ENCODE measurements at regions not wholly inside any gene's neighbourhood (a gene's known extent, or its start where the extent isn't known, plus 50 kb on each side); places are given as distances from the start of the nearest gene placed in this dataset.
"Not testable (repeated sequence)": the region's sequence is repeated elsewhere in the genome, so short reads cannot be mapped to it uniquely, and the experiment has no call there.

DNA sequence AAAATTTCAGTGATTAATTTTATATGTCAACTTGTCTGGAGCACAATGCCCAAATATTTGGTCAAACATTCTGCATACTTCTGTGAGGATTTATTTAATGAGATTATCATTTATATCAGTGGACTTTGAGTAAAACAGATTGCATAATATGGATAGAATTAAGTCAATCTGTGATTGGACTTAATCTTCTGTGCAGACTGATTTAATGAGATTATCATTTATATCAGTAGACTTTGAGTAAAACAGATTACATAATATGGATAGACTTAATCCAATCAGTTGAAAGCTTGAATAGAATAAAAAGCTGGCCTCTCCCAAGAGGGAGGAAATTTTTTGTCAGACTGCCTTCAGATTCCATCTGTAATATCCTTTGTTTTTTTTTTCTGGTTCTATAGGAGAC is 1413.2 kb downstream of the LRFN5 start:
- DNase-seq: no peak

- no peak for DNase-seq
Measured at GRCh38 chr14:43014338-43014737, 1407.7 kb downstream of the LRFN5 start.

GRCh38 chr14:43012817-43013216 is 1406.1 kb downstream of the LRFN5 start:
- no peak for DNase-seq

- DNase-seq: no peak
Measured at GRCh38 chr14:43005807-43006206, 1399.1 kb downstream of the LRFN5 start.

DNA sequence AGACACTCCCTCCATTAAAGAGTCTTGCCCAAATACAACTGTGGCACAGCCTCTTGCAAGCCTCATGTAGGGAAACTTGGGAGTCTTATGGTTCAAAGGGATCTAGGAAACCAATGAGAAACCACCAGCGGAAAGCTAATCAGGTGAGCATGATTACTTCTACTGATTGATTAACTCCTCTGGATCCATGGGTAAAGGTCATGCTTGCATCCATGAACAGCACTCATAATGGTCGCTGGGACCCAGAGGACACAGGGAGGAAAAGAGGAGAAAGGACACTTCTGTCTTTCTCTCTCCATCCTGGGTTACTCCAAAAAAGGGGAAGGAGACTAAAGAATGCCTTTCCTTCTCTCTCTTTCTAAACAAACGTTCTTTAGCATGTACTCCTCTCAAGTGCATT is 1397.2 kb downstream of the LRFN5 start:
- no peak for DNase-seq

DNA sequence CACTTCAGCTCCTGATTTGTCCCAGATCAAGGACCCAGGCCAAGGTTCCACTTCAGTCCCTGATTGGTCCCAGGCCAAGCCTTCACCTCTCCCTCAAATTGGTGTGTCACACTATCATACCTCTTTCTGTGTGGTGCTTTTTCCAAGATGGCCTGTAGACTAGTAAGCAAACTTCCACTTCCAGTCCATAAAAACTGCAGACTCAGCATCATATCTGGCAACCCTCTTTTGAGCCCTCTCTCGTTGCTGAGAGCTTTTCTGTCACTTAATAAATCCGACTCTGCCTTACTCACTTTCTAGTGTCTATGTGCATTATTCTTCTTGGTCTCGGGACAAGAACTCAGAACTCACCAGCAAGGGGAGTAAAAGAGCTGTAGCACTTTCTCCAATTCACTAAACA is 1395.1 kb downstream of the LRFN5 start:
- DNase-seq: no peak

- no peak for DNase-seq
Measured at GRCh38 chr14:42994051-42994736, 1387.5 kb downstream of the LRFN5 start.

- no peak for DNase-seq
Measured at GRCh38 chr14:42992930-42993329, 1386.3 kb downstream of the LRFN5 start.

DNA sequence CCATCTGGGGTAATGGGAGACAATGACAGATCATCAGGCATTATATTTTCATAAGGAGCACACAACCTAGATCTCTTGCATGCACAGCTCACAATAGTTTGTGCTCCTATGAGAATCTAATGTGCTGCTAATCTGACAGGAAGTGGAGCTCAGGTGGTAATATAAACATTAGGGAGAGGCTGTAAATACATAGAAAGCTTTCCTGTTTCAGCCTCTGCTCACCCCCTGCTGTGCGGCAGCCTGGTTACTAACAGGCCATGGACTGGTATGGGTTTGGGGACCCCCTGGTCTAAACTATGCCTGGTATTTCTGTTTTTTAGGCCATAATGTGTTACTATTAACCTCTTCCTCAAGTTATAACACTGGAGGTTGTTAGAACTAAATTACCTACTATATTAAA is 1373.7 kb downstream of the LRFN5 start:
- no peak for DNase-seq

- DNase-seq: not testable (repeated sequence)
Measured at GRCh38 chr14:42973171-42973570, 1366.5 kb downstream of the LRFN5 start.

DNA sequence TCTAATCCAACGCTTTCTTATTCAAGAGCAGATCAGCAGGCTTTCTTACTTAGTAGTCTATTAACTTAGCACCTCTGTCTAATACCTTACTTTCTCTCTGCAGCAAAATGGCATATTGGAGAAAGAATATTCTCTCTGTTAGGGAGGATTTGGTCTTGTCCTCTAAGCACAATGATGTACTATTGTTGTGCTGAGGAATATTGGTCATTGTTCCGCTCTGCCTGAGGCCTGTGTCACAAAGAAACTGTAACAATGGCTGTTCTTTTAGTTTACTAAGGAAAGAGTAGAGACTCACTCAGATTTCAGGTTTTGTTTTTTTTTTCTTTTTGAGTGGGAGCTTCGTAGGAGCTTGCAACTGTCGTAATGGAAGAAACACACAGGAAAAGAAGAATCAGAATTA is 1358.8 kb downstream of the LRFN5 start:
- no peak for DNase-seq

DNA sequence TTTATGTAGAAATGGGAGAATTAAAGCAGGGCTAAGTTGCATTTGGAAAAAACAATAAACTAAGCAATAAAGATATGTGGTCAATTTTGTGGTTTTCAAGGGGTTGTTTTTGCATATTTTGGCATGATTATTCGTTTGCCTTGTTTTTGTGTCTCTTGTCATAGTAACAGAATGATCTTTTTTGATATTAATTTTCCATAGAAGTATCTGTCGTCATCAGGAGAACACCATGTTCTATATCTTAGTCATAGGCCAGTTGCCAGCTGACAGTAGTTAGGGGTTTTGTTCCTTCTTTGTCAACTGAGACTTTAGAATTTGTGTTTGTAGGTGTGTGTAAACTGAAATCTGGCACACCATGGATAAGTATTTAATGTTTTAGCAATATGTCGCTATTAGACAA is 1354.8 kb downstream of the LRFN5 start:
- DNase-seq: no peak

- DNase-seq: no peak
Measured at GRCh38 chr14:42950363-42950762, 1343.7 kb downstream of the LRFN5 start.

DNA sequence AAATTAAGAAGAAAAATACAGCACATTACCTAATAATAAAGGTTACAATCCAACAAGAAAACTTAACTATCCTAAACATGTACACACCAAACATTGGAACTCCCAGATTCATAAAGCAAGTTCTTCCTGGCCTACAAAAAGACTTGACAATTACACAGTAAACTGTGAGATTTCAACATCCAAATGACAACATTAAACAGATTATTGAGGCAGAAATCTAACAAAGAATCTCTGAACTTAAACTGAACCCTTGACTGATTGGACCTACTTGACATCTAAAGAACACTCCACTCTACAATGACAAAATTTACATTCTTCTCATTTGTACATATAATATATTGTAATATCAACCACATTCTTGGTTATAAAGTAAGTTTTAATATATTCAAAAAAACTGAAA is 1341.3 kb downstream of the LRFN5 start:
- DNase-seq: no peak

DNA sequence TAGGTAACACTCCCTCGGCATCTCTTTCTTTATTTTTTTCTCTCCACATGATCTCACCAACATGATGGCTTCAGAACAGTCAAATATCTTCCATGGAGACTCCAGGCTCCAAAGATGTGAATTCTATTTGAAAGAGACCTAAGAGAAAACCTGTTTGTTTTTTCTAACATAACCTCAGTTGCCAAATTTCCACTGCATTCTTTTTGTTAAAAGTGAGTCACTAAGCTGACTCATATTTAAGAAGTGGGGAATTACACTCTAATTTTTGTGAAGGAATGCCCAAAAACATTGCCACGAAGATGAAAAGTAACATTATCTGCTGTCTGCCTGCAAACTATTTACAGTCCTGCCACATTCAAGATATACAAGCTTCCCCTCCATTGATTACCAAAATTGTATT is 1337.6 kb downstream of the LRFN5 start:
- no peak for DNase-seq

DNA sequence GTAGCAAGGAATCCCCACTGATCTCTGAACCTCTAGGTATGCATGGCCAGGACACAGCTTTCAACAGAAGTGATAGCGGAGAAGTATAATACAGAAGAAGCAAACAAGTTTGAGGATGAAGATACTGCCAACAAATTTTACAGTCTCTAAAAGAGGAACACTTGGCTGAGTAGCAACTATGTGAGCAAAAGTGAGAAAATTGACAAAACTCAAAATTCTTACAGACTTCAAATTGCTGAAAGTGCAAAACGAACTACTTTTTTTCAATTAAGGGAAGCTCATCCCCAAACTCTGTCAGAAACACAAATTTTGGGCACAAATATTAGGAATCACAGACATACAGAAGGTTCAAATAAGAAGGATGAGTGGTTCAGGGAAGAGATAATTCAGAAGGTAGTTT is 1324.6 kb downstream of the LRFN5 start:
- no peak for DNase-seq

DNA sequence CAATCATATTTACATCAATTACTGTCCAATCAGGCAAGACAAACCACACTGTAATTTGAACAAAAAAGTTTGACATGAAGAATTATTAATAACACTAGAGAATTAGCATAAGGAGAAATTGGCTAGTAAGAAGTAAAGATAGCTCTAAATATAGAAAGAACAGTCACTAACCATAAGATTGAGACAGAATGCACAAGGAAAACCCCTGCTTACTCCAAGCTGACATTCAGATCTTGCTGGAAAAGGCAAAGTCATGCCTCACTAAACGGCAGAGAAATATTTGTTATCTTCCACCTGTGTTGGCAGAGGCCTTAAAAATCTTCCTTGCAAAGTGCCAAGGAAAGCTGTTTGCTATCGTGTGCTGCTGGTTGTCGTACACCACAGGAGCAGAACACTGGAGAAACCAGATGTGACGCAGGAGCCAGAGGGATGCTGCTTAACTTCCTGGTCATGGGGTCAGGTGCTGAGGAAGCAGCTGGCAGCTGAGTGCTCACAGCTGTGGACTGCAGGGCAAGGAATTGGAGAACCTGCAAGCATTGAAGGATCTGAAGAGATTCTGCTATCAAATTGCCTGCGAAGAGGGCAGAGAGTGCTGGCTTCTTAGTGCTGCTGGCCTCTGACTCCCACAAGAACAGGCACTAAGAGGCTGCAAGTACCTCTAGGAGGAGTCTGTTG is 1323.3 kb downstream of the LRFN5 start:
- DNase-seq: no peak

DNA sequence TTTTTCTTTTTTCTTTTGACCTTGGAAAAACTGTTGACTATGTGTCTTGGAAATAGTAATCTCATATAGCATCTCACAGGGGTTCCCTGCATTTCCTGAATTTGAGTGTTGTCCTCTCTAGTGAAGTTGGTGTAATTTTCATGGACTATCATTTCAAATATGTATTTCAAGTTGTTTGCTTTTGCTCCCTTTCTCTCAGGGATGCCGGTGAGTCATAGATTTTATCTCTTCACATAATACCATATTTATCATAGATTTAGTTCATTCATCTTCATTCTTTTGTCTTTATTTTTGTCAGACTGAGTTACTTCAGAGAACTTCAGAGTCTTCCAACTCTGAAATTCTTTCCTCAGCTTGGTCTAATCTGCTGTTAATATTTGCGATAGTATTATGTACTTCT is 1320.6 kb downstream of the LRFN5 start:
- DNase-seq: no peak

GRCh38 chr14:42921901-42922300 is 1315.2 kb downstream of the LRFN5 start:
- no peak for DNase-seq

- no peak for DNase-seq
Measured at GRCh38 chr14:42918615-42919014, 1311.9 kb downstream of the LRFN5 start.

DNA sequence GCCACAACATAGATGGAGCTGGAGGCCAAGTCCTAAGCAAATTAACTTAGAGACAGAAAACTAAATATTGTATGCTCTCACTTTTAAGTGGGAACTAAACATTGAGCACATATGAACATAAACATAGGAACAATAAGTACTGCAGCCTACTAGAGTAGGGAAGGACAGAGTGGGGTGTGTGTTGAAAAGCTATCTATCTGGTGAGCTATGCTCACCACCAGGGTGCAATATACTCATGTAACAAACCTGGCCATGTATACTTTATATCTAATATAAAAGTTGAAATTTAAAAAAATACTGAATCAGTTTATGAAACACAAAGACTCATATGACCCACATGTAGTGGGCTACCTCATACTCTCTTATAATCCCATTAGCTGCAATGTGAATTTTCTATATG is 1305.0 kb downstream of the LRFN5 start:
- no peak for DNase-seq

- no peak for DNase-seq
Measured at GRCh38 chr14:42909659-42910058, 1303.0 kb downstream of the LRFN5 start.

DNA sequence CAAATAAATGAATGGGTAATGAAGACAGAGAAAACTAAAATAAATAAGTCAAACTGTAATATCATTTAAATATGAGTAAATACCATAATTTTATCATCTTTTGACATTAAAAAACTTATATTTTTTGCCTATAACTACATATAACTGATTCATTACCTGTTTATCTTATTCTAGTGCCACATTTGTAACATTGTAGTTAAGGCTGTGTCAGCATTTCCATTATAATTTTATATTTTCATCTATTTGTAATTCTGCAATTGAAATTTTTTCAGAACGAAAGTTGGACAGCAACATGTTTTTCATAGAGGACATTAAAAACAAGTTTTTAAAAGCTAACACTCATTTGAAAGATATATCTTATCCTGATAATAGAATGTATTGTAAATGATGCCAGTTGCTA is 1286.5 kb downstream of the LRFN5 start:
- DNase-seq: no peak

DNA sequence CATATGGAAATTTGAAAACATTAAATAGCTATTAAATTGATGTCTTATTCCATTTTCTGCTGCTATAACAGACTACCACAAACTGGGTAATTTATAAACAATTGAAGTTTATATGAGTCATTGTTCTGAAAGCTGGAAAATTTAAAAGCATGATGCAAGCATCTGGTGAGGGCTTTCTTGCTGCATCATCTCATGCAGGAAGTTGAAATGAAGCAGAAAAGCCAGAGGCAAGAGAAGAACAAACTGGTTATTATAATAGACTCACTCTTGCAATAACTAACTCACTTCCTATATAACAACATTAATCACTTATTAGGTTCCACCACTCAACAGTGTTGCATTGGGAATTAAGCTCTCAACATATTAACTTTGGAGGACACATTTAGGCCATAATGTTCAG is 1277.4 kb downstream of the LRFN5 start:
- DNase-seq: no peak

- no peak for DNase-seq
Measured at GRCh38 chr14:42877716-42878115, 1271.0 kb downstream of the LRFN5 start.

All from CD4-positive, alpha-beta T cell treated with Interleukin-21 for 1 hour (primary cell).